ENCODE measurements at regions not wholly inside any gene's neighbourhood (a gene's known extent, or its start where the extent isn't known, plus 50 kb on each side); places are given as distances from the start of the nearest gene placed in this dataset.

- TF ChIP-seq POLR2A (IDR thresholded peaks at IDR 0.05) = no peak
- no peak for TF ChIP-seq CTCF (IDR thresholded peaks at IDR 0.05 in 8 of 11, conservative IDR thresholded peaks at IDR 0.05 in 3 of 11)
- TF ChIP-seq POLR2AphosphoS5 (IDR thresholded peaks at IDR 0.05) = no peak
Observed at GRCh38 chr6:159533016-159533415, 160.0 kb downstream of the SOD2 start.

Measured in spleen (tissue), 7 donors.